GM18498 (cell line): ENCODE measurements at regions not wholly inside any gene's neighbourhood (a gene's known extent, or its start where the extent isn't known, plus 50 kb on each side); places are given as distances from the start of the nearest gene placed in this dataset.
A peak's percentile ranks its signal among the peaks of the same experiment; 100 is the strongest.
"Not testable (repeated sequence)": the region's sequence is repeated elsewhere in the genome, so short reads cannot be mapped to it uniquely, and the experiment has no call there.

ENCODE experiments used
- ATAC-seq: cut with Tn5 transposase; IDR thresholded peaks from one replicate; pipeline ENCODE4 v1.9.1; 2021; ENCODE audit warnings: mild to moderate bottlenecking, moderate library complexity; ENCODE audit not compliant: unreplicated experiment

DNA sequence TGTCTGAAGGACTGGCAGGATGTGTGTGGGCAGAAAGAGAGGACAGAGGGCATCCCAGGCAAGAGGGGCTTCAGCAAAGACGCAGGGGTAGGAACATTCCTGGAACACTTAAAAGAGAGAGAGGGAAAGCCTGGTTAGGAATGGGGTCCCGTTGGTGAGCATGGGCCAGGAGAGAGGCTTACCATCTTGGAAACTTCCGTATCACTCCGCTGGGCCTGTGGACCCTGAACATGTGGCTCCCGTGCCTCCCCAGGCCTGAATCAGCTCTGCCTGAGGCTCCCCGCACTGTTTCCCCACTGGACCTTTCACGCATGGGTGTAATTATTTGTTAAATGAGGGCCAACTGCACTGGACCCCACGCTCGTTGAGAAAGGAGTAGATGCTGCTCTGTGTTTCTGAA lies 191.1 kb upstream of the GLI2 start:
- ATAC-seq, result no peak

DNA sequence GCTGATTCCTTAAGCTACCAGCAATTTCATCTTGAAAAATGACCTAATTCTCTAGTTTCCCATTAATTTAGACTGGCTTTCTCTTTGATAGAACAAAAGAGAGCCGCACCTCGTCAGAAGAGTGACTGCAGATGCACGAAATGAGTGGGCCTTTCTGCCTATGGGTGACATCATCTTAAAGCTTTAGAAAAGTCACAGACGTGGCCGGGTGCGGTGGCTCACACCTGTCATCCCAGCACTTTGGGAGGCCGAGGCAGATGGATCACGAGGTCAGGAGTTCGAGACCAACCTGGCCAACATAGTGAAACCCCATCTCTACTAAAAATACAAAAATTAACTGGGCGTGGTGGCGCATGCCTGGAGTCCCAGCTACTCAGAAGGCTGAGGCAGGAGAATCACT lies 190.7 kb upstream of the GLI2 start:
- not testable (repeated sequence) for ATAC-seq

DNA sequence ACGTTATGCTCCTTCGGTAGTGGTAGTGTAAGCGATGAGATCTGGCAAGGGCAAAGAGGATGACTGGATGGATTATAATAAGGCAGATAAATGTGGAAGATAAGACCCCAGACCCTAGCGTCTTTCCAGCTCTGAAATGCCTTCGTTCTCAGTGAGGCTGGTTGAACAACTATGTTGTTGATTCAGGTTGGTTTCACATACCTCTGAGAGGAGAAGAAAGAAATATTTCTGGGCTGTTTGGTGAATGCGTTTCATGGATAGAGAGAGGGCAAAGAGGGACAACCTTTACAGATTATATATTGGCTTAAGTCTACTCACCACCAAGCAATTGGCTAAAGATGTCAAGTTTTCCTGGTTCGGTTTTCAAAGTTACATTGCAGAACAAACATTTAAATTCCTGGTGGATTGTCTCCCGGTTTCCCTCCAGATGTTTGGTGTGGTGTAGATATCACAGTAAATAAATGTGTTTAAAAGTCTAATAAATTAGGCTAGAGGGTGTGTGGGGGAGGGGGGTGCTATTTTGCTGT lies 190.1 kb upstream of the GLI2 start:
- ATAC-seq, result no peak

DNA sequence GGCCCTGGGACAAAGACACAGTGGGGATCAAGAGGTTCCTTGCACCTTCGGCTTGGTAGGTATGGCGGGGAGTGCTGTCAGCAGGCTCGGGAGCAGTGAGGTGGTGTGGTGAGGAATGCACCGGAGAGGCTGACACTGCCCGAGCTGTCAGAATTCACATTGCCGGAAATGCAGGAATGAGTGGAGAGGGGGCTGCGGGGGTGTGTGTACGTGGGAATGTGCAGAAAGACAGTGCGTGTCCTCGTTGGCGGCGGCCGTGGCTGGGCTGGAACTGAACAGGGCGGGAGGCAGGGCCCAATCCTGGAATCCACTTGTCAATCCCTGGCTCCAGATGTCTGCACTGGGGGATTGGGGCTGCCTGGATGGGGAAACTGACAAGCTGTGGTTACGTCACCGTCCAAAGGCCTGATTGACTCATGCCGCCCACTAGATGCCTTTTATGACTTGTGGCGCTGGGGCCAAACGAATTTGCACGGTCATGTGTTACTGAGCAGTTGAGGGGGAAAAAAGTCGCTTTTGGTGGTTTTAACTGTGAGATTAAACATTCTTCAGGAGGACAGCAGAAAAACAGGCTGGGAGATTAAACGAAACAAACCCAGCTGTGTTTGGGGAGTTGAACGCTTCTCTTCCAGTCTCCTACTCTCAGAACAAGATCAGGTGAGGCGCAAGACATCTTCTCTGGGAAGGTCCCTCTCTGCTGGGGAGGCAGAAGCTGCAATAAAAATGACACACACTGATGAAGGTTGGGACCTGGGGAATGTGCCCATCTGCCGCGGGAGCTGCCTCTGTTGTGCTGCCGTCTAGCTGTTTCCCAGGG lies 189.4 kb upstream of the GLI2 start:
- no peak for ATAC-seq

DNA sequence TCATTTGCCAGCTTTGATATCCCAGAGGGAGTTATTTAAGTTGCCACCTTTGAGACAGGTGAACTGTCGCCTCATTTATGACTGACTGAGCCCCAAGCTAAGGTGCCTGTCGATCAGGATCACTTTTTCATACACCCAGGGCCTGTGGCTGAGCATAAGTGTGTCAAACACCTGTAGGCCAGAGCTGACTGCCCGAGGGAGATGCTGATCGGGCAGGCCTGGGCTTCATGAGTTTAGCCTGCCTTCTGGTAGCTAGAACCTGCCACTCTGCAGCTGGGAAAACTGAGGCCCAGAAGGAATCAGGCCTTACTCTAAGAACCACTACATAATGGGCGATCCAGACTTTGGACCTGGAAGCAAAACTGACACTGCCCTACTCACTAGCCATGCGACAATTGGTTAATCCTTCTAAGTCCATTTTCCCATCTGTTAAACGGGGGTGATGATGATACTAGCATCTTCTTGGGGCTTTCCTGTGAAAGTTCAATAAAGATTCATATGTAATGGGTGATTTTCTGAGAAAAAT lies 188.7 kb upstream of the GLI2 start:
- no peak for ATAC-seq

DNA sequence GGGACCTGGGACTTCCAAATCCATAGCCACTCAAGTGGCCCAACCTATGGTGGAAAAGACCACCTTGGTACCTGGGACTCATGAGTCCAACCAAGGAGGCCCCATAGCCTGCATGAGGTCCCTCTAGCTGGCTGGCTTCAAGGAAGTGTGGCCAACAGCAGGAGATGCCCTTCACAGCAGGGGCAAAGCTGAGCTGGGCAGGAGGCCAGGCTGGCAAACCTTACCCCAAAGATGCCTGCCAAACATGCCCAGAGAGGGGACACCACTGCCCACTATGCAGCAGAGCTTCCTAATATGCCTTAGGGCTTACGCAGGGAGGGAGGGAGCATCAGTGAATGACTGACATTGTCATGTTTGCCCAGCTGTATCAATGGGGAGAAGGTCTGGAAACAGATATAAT lies 188.0 kb upstream of the GLI2 start:
- no peak for ATAC-seq

DNA sequence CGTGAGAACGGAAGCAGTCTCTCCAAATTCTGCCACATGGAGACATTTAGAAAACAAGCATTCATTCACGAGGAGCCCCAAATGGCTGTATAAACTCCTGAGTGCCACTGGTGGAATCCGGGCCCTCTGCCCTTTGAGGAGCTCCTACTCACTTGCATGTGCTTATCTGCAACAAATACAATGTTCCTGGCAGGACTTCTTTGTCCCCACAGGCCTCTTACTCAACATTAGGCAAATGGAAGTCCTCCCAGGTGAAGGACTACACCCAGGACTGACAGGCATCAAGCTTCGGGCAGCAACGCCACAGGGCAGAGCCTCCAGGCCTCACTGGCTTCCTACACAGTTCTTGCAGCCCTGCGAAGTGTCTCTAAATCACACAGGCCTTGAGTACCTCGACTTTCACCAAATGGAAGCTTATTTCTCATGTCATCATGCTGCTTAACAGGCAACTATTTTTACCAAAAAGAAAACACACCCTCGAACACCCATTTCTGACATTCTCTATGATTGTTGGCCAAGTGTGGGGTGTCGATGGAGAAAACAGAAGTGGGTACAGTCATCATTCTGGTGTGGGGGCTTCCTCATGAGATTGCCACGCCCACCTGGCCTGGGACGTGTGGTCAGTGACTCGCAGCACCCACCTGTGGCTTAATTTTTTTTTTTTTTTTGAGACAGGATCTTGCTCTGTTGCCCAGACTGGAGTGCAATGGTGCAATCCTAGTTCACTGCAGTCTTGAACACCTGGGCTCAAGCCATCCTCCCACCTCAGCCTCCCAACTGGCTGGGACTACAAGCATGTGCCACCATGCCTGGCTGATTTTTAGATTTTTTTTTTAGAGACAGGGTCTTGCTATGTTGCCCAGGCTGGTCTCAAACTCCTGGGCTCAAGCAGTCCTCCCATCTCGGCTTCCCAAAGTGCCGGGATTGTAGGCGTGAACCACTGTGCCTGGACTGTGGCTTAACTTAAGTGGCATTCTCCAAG lies 186.8 kb upstream of the GLI2 start:
- no peak for ATAC-seq

DNA sequence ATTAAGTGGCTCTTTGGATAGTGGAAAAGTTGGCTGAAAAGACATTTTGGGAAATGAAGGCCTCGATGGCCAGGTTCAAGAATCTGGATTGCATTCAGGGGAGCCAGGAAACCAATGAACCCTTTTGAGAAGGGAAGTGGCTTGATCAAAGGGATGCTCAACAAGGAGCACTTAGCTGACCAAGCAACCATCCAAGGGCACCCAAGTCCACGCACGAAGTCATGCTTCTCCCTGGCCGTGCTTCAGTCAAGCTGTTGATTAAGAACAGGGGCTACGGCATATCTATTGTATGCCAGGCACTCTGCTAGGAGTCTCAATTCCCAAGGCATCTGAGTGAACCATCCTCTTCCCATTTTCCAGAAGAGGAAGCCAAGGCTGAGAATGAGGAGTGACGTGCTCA lies 185.8 kb upstream of the GLI2 start:
- no peak for ATAC-seq

DNA sequence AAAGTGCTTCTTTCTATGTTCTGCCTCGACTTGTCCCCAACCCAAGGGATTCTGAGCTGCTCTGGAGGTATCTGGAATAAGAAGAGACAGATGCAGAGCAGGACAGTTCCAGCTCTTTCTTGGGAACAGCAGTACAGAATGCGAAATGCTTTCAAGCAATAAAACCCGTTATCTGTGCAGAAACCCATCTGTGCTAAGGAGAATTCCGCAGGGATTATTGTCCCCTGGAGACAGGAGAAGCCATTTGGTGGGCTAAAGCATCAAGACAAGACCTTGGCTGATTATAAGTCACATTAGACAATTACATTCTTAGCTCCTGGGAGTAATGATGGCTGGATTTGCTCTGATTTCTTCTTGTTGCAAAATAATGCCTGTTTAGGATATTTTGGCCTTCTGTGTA lies 185.4 kb upstream of the GLI2 start:
- no peak for ATAC-seq

DNA sequence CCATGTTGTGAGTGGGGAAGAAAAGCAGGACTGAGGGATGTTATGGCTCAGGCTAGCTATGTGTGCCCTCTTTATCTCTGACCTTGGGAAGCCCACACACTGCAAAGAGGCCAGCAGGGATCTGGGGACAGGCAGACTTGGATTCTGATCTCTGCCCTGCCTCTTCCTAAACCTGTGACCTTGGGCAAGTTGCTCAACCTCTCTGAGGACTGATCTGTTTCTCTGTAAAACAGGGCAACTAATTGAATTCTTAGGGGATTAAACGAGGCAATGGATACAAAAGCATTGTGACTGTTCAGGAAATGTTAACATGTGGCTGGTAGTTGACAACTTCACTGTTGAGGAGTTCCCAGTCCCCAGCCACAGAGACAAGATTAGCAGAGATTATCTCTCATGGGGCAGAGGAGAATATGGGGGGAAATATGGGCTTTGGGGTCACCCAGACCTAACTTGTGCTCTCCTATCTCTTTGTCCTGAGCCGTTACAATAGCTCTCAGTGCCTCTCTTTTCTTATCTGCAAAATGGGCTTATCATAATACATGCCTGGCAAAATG lies 184.7 kb upstream of the GLI2 start:
- no peak for ATAC-seq

DNA sequence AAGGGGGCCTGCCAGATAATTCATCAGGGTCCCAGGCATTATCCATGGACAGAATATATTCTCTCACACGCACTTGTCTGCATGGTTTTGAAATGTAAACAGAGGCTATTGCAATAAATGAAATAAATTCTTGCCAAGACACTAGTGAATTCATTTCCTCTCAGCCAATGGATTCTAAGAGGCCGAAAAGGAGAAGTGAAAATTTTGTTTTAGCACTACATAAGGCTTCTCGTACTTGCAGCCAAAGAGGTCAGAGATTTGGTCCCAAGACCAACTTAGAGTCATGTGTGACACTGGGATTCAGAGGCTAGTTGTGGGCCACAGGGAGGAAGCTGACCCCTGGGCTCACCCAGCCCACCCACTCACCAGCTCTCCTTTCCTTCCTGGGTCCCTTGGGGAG lies 184.1 kb upstream of the GLI2 start:
- ATAC-seq, result peak; percentile 71

DNA sequence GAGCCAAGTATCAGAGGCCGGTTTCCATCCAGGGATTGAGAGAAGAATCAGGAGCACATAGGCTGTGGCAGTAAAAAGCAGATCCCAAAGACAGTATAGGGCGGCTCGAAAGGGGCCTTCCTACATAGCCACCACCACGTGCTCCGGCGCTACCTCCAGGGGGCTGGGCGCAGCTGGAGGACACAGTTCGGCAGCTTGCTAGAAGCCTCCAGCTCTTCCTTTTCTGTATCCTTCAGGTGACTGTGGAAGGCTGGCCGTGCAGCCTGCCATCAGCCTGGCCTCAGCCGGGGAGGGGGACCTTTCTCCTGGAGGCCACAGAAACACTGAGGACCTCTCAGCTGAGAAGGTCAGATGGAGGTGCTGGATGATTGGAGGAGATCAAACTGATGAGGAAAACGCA lies 183.6 kb upstream of the GLI2 start:
- no peak for ATAC-seq

DNA sequence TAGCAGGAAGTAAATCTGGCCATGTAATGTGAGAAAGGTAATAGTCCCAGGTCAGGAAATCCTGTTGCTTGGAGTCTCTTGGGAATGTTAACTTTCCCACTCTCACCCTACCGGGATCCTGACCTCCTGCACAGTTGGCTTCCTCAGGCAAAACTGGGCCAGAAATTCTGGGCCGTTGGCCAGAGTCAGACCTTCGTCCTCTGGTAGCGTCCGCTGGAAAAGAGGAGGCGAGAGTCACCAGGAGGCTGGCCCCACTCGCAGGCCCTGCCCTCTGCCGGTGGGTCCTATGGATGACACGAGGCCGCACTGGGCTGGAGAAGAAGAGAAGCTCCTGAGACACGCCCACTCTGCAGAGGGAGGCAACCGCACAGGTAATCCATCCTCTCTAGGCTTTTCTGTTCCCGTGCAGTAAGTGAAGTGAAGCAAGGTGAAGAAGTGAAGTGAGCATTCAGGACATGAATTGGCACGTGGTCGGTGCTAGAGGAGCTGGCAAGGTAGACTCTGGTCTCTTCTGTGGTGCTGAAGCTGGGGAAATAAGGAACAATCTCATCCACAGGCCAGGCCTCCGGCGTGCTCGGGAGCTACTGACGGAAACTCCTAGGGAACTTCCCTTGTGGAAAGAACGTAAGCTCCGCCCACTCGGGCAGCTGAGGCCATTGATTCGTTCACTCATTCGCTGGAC lies 182.7 kb upstream of the GLI2 start:
- ATAC-seq, result no peak

DNA sequence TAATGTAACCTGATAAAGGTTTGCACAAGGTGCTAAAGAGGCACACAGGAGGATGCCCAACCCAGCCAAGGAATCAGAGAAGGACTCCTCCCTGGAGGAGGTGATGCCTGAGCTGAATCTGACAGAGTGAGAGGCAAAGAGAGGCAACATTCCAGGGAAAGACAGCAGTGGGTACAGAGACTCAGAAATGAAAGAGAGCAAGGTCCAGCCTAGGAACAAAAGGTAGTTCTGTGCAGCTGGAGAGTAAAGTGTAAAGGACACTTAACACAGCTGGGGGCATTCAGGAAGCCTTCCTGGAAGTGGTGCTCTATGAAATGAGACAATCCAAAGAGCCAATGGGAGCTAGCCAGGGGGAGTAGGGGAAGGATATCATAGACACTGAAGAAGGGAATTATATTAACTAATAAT lies 181.0 kb upstream of the GLI2 start:
- no peak for ATAC-seq

DNA sequence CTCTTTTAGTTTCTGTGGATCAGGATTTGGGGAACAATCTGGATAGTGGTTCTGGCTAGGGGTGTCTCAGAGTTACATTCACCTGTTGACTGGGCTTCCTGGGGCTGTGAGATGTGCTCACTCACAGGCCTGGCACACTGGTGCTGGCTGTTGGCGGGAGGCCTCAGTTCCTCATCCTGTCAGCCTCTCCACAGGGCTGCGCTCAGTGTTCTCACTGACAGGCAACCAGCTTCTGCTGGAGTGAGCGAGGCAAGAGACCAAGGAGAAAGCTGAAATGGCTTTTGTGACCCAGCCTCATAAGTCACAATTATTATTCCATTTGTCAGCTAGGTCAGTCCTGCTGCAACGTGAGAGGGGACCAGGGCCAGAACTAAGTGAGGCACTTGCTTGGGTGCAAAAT lies 180.6 kb upstream of the GLI2 start:
- ATAC-seq, result no peak

DNA sequence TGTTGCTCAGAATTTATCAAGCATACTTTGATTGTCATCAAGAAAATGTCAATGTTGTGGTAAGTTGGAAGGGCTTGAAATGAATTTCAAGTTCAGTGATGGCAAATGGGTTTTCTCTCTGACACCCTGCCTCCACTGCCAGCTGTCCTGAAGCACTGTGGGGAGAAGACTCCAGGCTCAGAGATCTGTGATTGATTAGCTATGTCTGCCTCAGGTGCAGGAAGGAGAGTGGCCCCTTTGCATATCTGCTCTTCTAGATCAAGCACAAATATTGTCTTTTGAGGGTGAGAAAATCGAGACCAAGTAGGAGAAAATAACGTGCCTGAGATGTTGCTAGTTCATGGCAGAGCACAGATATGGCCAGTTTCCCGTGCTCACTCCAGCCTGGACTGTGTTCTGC lies 178.8 kb upstream of the GLI2 start:
- no peak for ATAC-seq

DNA sequence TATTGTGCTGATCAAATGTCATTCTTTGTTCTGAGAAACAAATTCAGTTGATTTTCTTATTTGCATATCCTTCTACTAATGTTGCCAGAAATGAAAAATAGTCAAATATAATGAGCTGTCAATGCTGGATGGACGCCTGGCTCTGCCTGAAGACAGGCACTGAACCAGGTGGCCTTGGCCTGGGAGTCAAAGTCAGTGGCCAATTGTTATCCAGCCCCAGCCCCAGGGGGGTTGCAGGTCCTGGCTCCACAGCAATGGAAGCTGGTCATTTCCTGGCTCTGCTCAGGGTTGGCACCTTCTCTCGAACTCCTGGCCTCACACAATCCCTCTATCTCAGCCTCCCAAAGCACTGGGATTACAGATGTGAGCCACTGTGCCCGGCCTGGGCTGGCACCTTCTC lies 176.8 kb upstream of the GLI2 start:
- ATAC-seq, result no peak

DNA sequence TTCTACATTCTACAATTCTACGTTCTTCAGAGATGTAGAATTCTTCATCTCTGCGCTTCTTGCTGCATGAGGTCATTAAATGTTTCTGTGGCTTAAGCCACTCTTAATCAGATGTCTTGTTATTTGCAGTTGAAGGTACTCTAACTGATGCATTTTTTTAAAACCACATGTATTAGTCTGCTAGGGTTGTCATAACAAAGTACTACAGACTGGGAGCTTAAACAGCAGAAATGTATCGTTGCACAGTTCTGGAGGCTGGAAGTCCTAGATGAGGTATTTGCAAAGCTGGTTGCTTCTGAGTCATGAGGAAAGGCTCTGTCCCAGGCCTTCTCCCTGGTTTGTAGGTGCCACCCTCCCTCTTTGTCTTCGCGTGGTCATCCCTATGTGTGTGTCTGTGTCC lies 176.3 kb upstream of the GLI2 start:
- ATAC-seq, result no peak

DNA sequence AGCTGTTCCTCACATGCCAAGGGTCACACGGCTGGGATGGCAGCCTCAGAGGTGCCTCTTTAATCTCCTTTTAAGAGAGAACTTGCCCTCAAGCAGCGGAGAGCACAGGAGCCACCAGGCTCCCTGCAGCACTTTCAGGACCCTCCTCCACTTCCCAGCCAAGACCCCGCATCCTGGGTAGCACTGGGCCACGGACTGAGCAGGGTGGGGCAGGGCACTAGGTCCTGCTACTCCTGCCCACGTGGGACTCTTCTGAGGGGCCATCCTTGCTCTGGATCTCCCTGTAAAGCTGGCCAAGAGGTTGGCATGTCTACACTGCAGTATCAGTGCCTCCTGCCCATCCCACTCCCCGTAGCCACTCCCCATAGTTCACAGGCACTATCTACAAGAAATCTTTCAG lies 175.3 kb upstream of the GLI2 start:
- ATAC-seq, result no peak

DNA sequence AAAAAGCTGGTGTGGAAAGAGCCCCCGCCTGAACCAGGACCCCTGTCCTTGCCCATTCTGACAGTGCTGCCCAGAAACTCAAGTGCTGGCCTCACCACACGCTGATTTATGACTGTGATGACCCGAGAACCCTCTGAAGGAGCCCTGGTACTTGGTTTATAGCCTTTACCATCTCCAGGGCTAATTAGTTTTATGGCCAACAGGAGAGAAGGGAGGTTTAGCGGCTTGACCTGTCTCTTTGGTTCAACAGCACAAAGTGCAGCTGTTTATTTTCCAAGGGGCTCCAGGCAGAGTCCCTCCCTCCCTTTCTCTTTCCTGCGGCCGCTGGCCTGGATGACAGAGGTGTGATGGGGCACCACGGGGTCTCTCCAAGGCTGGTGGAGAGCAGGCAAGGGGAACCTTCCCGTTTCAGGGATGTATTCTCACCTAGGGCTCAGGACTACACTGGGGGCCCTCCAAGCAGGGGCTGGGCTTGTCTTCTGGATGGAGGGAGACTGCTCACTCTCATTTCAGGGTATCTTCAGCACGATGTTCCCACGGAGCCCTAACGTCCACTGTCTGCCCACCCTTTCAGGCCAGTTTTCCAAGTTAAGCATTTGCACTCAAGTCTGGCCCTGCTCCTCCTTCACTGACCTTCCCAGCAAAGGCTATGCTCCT lies 174.2 kb upstream of the GLI2 start:
- no peak for ATAC-seq
